ENCODE measurements at regions not wholly inside any gene's neighbourhood (a gene's known extent, or its start where the extent isn't known, plus 50 kb on each side); places are given as distances from the start of the nearest gene placed in this dataset.
A peak's percentile ranks its signal among the peaks of the same experiment; 100 is the strongest.
"Not testable (repeated sequence)": the region's sequence is repeated elsewhere in the genome, so short reads cannot be mapped to it uniquely, and the experiment has no call there.

DNA sequence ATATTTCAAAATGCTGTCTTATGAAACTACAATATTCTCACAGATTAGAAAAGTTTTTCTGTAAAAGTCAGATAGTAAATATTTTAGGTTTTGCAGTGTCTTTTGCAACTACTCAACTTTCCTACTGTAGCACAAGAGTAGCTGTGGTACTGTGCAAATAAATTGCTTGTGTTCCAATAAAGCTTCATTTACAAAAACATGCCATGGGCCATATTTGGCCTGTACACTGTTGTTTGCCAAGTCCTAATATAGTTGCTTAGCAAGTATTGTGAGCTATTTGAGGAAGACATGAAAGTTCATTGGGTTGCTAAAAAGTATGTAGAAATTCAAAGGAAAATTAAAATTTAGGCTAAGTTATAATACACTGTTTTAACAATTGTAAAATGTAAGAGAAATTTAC, 80.0 kb downstream of the TFPI2 start:
- no peak for DNase-seq (ENCODE audit: low spot score)
- Mint-ChIP-seq H3K4me1 (ENCODE audit: low read depth) (no peaks in the 10 kb centered on the region), H3K36me3 (ENCODE audit: low read depth) (no peaks in the 10 kb centered on the region), H3K4me3 (ENCODE audit: unreplicated experiment) (no peak overlapping the region), H3K9me3 (ENCODE audit: low read depth) (peaks cover 4% of the 10 kb centered on the region), H3K27me3 (ENCODE audit: low read depth) (peaks cover 5% of the 10 kb centered on the region), H3K27ac (ENCODE audit: unreplicated experiment) (no peak overlapping the region)
- TF ChIP-seq, protein P1, sequence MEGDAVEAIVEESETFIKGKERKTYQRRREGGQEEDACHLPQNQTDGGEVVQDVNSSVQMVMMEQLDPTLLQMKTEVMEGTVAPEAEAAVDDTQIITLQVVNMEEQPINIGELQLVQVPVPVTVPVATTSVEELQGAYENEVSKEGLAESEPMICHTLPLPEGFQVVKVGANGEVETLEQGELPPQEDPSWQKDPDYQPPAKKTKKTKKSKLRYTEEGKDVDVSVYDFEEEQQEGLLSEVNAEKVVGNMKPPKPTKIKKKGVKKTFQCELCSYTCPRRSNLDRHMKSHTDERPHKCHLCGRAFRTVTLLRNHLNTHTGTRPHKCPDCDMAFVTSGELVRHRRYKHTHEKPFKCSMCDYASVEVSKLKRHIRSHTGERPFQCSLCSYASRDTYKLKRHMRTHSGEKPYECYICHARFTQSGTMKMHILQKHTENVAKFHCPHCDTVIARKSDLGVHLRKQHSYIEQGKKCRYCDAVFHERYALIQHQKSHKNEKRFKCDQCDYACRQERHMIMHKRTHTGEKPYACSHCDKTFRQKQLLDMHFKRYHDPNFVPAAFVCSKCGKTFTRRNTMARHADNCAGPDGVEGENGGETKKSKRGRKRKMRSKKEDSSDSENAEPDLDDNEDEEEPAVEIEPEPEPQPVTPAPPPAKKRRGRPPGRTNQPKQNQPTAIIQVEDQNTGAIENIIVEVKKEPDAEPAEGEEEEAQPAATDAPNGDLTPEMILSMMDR (IDR thresholded peaks at IDR 0.05) = no peak

DNA sequence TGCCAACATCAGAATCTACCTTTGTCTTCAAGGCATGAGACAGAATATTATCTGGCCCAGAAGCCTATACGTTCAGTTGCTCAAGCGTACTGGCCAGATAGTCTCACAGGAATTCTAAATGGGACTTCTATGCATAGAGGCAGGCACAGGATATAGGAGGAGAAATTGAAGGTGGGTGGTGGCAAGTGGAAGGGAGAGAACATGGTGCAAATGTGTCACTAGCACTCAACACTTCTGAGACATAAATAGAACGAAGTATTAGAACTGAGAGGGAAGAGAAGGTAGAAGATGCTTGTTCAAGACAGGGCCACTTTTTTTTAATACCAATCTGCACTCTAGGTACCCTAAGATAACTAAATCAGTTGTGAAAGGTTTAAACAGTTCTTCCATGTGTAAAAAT, 85.8 kb downstream of the TFPI2 start:
- Mint-ChIP-seq H3K9me3 (ENCODE audit: low read depth) (peaks cover 28% of the 10 kb centered on the region), H3K27ac (ENCODE audit: unreplicated experiment) (no peak overlapping the region), H3K27me3 (ENCODE audit: low read depth) (peaks cover 7% of the 10 kb centered on the region), H3K4me3 (ENCODE audit: unreplicated experiment) (no peak overlapping the region), H3K36me3 (ENCODE audit: low read depth) (peaks cover 3% of the 10 kb centered on the region), H3K4me1 (ENCODE audit: low read depth) (no peaks in the 10 kb centered on the region)
- TF ChIP-seq, protein P1 (IDR thresholded peaks at IDR 0.05) = no peak
- DNase-seq (ENCODE audit: low spot score) = no peak

DNA sequence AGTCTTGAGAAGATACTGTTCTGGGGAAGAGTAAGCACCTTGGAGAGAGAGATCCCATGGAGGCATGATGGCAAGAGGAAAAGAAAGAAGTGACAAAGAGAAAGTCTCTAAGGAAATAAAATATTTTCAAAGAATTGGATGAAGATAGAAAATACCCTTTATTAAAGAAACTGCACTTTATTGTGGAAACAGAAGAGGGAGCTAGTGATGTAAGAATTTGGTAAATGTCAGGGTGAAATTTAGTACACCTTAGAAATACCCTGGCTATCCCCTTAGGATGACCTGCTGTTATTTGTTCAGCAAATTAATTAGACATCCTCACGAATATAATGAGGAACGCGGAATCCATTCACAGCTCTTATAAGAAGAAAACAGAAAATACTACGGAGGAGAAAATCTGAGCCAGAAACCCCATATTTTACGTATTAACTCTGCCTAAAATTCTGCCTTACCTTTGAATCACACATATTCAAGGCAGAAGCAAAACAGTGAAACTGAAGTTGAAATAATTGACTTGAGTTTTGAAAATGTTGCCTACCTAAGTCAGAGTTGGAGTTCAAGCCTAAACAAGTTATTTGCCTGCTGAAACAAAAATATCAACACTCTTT, 90.7 kb downstream of the TFPI2 start:
- Mint-ChIP-seq H3K4me3 (ENCODE audit: unreplicated experiment) (no peak overlapping the region), H3K9me3 (ENCODE audit: low read depth) (peaks cover 24% of the 10 kb centered on the region), H3K36me3 (ENCODE audit: low read depth) (peaks cover 3% of the 10 kb centered on the region), H3K4me1 (ENCODE audit: low read depth) (no peaks in the 10 kb centered on the region), H3K27me3 (ENCODE audit: low read depth) (peaks cover 1% of the 10 kb centered on the region), H3K27ac (ENCODE audit: unreplicated experiment) (peak overlapping the region; percentile 23)
- DNase-seq (ENCODE audit: low spot score) = no peak
- TF ChIP-seq, protein P1 (IDR thresholded peaks at IDR 0.05) = peak; percentile 90

DNA sequence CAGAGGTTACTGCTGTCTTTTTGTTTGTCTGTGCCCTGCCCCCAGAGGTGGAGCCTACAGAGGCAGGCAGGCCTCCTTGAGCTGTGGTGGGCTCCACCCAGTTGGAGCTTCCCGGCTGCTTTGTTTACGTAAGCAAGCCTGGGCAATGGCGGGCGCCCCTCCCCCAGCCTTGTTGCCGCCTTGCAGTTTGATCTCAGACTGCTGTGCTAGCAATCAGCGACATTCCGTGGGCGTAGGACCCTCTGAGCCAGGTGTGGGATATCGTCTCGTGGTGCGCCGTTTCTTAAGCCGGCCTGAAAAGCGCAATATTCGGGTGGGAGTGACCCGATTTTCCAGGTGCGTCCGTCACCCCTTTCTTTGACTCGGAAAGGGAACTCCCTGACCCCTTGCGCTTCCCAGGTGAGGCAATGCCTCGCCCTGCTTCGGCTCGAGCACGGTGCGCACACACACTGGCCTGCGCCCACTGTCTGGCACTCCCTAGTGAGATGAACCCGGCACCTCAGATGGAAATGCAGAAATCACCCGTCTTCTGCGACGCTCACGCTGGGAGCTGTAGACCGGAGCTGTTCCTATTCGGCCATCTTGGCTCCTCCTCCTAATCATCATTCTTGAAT, 97.4 kb downstream of the TFPI2 start:
- H3K27ac Mint-ChIP-seq (ENCODE audit: unreplicated experiment); H3K36me3 Mint-ChIP-seq (ENCODE audit: low read depth); DNase-seq (ENCODE audit: low spot score); H3K4me3 Mint-ChIP-seq (ENCODE audit: unreplicated experiment); H3K9me3 Mint-ChIP-seq (ENCODE audit: low read depth); H3K27me3 Mint-ChIP-seq (ENCODE audit: low read depth); H3K4me1 Mint-ChIP-seq (ENCODE audit: low read depth): not testable (repeated sequence)

DNA sequence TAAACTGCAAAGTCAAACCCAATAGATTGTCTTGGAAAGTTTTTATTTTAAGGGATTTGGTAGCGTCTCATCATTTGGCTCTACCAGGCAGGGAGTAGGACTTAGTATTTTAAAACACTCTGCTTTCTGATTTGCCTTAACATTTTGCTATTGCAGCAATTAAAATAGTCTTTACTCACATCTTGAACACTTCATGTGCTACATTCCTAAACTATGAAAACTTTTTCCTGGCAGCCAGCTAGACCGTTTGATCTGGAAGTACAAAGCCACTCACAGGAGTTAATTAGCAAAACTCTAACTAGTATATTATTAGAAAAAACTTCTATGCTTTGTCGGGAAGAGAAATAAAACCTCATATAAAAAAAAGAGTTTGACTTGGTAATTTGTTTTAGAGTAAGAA, 111.4 kb downstream of the TFPI2 start:
- Mint-ChIP-seq H3K27me3 (ENCODE audit: low read depth) (peaks cover 29% of the 10 kb centered on the region), H3K4me1 (ENCODE audit: low read depth) (no peaks in the 10 kb centered on the region), H3K4me3 (ENCODE audit: unreplicated experiment) (no peak overlapping the region), H3K9me3 (ENCODE audit: low read depth) (no peaks in the 10 kb centered on the region), H3K27ac (ENCODE audit: unreplicated experiment) (no peak overlapping the region), H3K36me3 (ENCODE audit: low read depth) (no peaks in the 10 kb centered on the region)
- no peak for DNase-seq (ENCODE audit: low spot score)
- TF ChIP-seq, protein P1 (IDR thresholded peaks at IDR 0.05) = no peak

DNA sequence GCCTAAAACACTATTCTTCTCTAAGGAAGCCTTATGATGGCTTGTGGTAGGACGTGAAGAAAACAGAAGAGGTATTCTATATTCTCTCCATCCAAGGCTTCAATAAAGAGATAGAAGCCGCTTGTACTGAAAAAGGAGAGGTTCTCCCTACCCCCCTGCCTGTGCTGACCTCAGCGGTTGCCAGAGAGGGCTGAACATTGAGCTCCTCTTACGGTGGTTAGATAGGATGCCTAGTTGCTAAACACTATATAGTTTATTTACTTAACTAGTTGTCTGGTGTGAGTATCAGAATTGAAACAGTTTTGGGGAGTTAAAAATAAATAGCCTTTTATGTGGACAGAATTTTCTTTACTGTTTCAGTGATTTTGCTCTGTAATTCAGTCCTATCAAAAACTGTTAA, 112.2 kb downstream of the TFPI2 start:
- H3K27me3 Mint-ChIP-seq (ENCODE audit: low read depth) = peaks cover 34% of the 10 kb centered on the region
- H3K4me3 Mint-ChIP-seq (ENCODE audit: unreplicated experiment) = no peak overlapping the region
- no peaks in the 10 kb centered on the region for H3K36me3 Mint-ChIP-seq (ENCODE audit: low read depth)
- no peaks in the 10 kb centered on the region for H3K4me1 Mint-ChIP-seq (ENCODE audit: low read depth)
- TF ChIP-seq, protein P1 (IDR thresholded peaks at IDR 0.05) = no peak
- H3K27ac Mint-ChIP-seq (ENCODE audit: unreplicated experiment) = no peak overlapping the region
- DNase-seq (ENCODE audit: low spot score) = no peak
- no peaks in the 10 kb centered on the region for H3K9me3 Mint-ChIP-seq (ENCODE audit: low read depth)

Measured in chondrocyte (in vitro differentiated cells).